B cell (primary cell): ENCODE measurements at regions not wholly inside any gene's neighbourhood (a gene's known extent, or its start where the extent isn't known, plus 50 kb on each side); places are given as distances from the start of the nearest gene placed in this dataset.

ENCODE experiments used
- ATAC-seq: fragments of 200-7000 bp; cut with Tn5 transposase; one replicate; pipeline ENCODE4 v1.10.0; 2021; ENCODE audit warnings: low read depth, mild to moderate bottlenecking, moderate number of reproducible peaks, moderate library complexity
- CTCF ChIA-PET: fragments of 350-600 bp; sonication (Branson Sonifier 250); formaldehyde crosslinking; loops from one replicate; lab custom pipeline; 2021; ENCODE audit warnings: antibody characterized with exemption, inconsistent platforms; lab: Charles Lee
- POLR2A ChIA-PET: fragments of 350-600 bp; sonication (Branson Sonifier 250); formaldehyde crosslinking; loops from one replicate; lab custom pipeline; 2021; ENCODE audit warnings: antibody characterized with exemption; lab: Charles Lee
- DNase-seq: peaks from one replicate; pipeline ENCODE4 v3.0.0; 2013
- H2AFZ ChIP-seq: 2 replicates; pipeline ENCODE4 v1.6.1; 2012; ENCODE audit warnings: mild to moderate bottlenecking, low read depth, low read length; ENCODE audit not compliant: insufficient read depth, poor library complexity, severe bottlenecking
- H3K27ac ChIP-seq, 2 donors: 1 replicate in 1 of 2; 2 replicates in 1 of 2; pipeline ENCODE4 v1.5.1; 2012 to 2013; ENCODE audit warnings: low read length in 2 of 2, mild to moderate bottlenecking in 2 of 2, moderate library complexity in 1 of 2
- H3K27me3 ChIP-seq, 4 experiments: fragments of 200-600 bp in 1 of 4; sonication (generic) in 1 of 4; replicated peaks in 1 of 4; 1 replicate in 2 of 4; 2 replicates in 2 of 4; pipeline versions ENCODE4 v1.6.1 to v1.7.0; 2013 to 2016; ENCODE audit warnings: low read length in 3 of 4, mild to moderate bottlenecking in 2 of 4, mixed read lengths in 1 of 4, moderate library complexity in 1 of 4; ENCODE audit not compliant: insufficient read depth in 4 of 4, control insufficient read depth in 3 of 4; ENCODE audit errors: control extremely low read depth in 1 of 4
- H3K36me3 ChIP-seq, 2 experiments: replicated peaks in 1 of 2; 1 replicate in 1 of 2; 2 replicates in 1 of 2; pipeline versions ENCODE4 v1.6.1 to v1.7.1; 2013; ENCODE audit warnings: low read length in 1 of 2; ENCODE audit not compliant: insufficient read depth in 2 of 2, control insufficient read depth in 1 of 2; ENCODE audit errors: control extremely low read depth in 1 of 2, extremely low read depth in 1 of 2
- H3K4me1 ChIP-seq, 2 donors: fragments of 200-600 bp in 1 of 2; sonication (generic) in 1 of 2; 1 replicate in 1 of 2; 2 replicates in 1 of 2; pipeline versions ENCODE4 v1.5.1 to v1.6.1; 2013 to 2017; ENCODE audit warnings: low read length in 2 of 2; ENCODE audit not compliant: control insufficient read depth in 2 of 2, insufficient read depth in 2 of 2
- H3K4me2 ChIP-seq: replicated peaks from 2 replicates; pipeline ENCODE3; 2012; ENCODE audit warnings: mild to moderate bottlenecking, low read depth, low read length; ENCODE audit not compliant: poor library complexity, severe bottlenecking
- H3K4me3 ChIP-seq, 5 experiments: fragments of 200-600 bp in 1 of 5; sonication (generic) in 1 of 5; 1 replicate in 3 of 5; 2 replicates in 2 of 5; pipeline versions ENCODE4 v1.5.1 to v1.7.0; 2011 to 2016; ENCODE audit warnings: low read length in 4 of 5, mild to moderate bottlenecking in 4 of 5, low read depth in 2 of 5, control low read depth in 1 of 5, moderate library complexity in 1 of 5; ENCODE audit not compliant: insufficient read depth in 1 of 5; ENCODE audit errors: control extremely low read depth in 1 of 5, extremely low read depth in 1 of 5
- H3K79me2 ChIP-seq: fragments of 200-600 bp; sonication (generic); one replicate; pipeline ENCODE4 v1.6.0; 2016; ENCODE audit warnings: low read length; ENCODE audit not compliant: control insufficient read depth, insufficient read depth
- H3K9ac ChIP-seq: fragments of 200-600 bp; sonication (generic); 2 replicates; pipeline ENCODE4 v1.6.1; 2017; ENCODE audit warnings: mild to moderate bottlenecking, low read length, moderate library complexity
- H3K9me3 ChIP-seq, 3 donors: one replicate each; pipeline versions ENCODE4 v1.6.1 to v1.7.1; 2013; ENCODE audit warnings: low read length in 2 of 3; ENCODE audit not compliant: control insufficient read depth in 2 of 3, insufficient read depth in 1 of 3; ENCODE audit errors: control extremely low read depth in 1 of 3
- H4K20me1 ChIP-seq: 2 replicates; pipeline ENCODE4 v1.6.0; 2012; ENCODE audit warnings: mild to moderate bottlenecking, low read length; ENCODE audit not compliant: insufficient read depth, control insufficient read depth, poor library complexity, severe bottlenecking
- H3K27ac Mint-ChIP-seq: one replicate; pipeline ENCODE4 v1.8.0; 2021; ENCODE audit warnings: mixed read lengths
- H3K27me3 Mint-ChIP-seq: one replicate; pipeline ENCODE4 v1.8.0; 2021; ENCODE audit warnings: mixed read lengths
- H3K4me1 Mint-ChIP-seq: one replicate; pipeline ENCODE4 v1.8.0; 2021; ENCODE audit warnings: mixed read lengths
- H3K4me3 Mint-ChIP-seq: one replicate; pipeline ENCODE4 v1.8.0; 2021; ENCODE audit warnings: mixed read lengths
- H3K9me3 Mint-ChIP-seq: one replicate; pipeline ENCODE4 v1.8.0; 2022; ENCODE audit warnings: mixed read lengths; ENCODE audit not compliant: insufficient read depth
- EZH2 ChIP-seq: IDR thresholded peaks from 2 replicates; pipeline ENCODE4 v1.6.1; 2012; ENCODE audit warnings: borderline replicate concordance, low read depth, mild to moderate bottlenecking, moderate library complexity, low read length; ENCODE audit not compliant: insufficient read depth, poor library complexity, severe bottlenecking
- WGBS: methylation state at CpG from one replicate; pipeline ENCODE4 v1.1.5; 2013; ENCODE audit warnings: missing lambda C conversion rate; ENCODE audit not compliant: insufficient coverage; 5-methylcytosine and 5-hydroxymethylcytosine counted together
- intact Hi-C: fragments of 100-400 bp; cut with micrococcal nuclease; formaldehyde crosslinking; loops from one replicate; pipeline ENCODE4 v1.10.0; 2022
- TF ChIP-seq, protein P1 (sequence below): fragments of 200-600 bp; IDR thresholded peaks from one replicate; pipeline ENCODE4 v1.8.0; 2022; ENCODE audit warnings: antibody characterized with exemption, mild to moderate bottlenecking

DNA sequence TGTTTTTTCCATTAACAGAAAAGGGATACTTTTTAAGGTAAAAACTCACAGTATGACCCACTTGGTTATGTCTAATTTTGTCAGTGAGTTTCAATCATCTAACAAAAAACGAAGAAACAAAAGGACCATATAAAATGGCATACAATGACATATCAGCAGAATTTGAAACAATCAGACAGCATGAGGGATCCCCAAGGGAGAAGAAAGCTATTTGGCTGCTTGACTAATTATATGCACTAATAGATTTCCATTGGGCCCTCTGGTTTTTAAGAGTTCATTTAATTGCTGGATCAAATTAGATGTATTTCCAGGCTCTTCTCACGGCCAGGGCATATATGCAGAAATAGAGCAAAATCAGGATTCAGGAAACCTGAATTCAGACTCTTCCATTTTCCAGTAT is 376.4 kb upstream of the GBE1 start:
- CTCF ChIA-PET, result no interaction called here
- H3K4me3 Mint-ChIP-seq, result no peak overlapping the region
- Histone ChIP-seq H3K27me3 (no peaks in the 10 kb centered on the region), H3K9me3 (peaks cover 0 to 8% (median 0%) of the 10 kb centered on the region in 3 donors), H3K4me3 (no peak overlapping the region), H4K20me1 (no peaks in the 10 kb centered on the region), H3K79me2 (no peaks in the 10 kb centered on the region), H3K4me1 (no peaks in the 10 kb centered on the region), H3K4me2 (no peak overlapping the region), H3K27ac (no peak overlapping the region), H3K9ac (no peak overlapping the region), H2AFZ (no peak overlapping the region), H3K36me3 (no peaks in the 10 kb centered on the region)
- H3K27ac Mint-ChIP-seq, result no peak overlapping the region
- no peak for DNase-seq
- TF ChIP-seq, protein P1, sequence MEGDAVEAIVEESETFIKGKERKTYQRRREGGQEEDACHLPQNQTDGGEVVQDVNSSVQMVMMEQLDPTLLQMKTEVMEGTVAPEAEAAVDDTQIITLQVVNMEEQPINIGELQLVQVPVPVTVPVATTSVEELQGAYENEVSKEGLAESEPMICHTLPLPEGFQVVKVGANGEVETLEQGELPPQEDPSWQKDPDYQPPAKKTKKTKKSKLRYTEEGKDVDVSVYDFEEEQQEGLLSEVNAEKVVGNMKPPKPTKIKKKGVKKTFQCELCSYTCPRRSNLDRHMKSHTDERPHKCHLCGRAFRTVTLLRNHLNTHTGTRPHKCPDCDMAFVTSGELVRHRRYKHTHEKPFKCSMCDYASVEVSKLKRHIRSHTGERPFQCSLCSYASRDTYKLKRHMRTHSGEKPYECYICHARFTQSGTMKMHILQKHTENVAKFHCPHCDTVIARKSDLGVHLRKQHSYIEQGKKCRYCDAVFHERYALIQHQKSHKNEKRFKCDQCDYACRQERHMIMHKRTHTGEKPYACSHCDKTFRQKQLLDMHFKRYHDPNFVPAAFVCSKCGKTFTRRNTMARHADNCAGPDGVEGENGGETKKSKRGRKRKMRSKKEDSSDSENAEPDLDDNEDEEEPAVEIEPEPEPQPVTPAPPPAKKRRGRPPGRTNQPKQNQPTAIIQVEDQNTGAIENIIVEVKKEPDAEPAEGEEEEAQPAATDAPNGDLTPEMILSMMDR, result no peak
- TF ChIP-seq EZH2, result no peak
- no peaks in the 10 kb centered on the region for H3K9me3 Mint-ChIP-seq
- no peaks in the 10 kb centered on the region for H3K27me3 Mint-ChIP-seq
- ATAC-seq, result no peak
- POLR2A ChIA-PET, result no interaction called here
- no peaks in the 10 kb centered on the region for H3K4me1 Mint-ChIP-seq
- WGBS, result no CpG with 5 or more reads among the region's 2 CpGs
- intact Hi-C loops, result no loop called here

DNA sequence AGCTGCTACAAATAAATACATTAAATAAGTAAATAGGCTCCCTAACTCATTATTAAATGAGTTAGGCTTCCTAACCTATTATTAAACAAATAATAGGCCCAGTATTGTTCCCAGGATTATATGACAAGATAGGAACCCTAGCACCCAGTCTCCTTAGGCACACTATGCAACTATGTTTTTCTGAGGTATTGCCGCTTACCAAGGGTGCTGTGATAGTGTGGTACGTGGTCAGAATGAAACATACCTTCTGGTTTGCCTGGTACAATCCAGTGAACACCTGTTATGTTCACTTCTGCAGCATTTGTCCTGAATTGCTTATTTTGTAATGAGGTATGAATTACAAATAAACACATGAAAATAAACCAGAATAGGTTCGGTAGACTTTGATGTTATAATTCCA is 375.6 kb upstream of the GBE1 start:
- Histone ChIP-seq H3K9ac (no peak overlapping the region), H3K4me2 (no peak overlapping the region), H3K36me3 (no peaks in the 10 kb centered on the region), H2AFZ (no peak overlapping the region), H3K4me3 (no peak overlapping the region), H3K4me1 (no peaks in the 10 kb centered on the region), H3K9me3 (peaks cover 0 to 8% (median 0%) of the 10 kb centered on the region in 3 donors), H3K27ac (no peak overlapping the region), H3K79me2 (no peaks in the 10 kb centered on the region), H3K27me3 (no peaks in the 10 kb centered on the region), H4K20me1 (no peaks in the 10 kb centered on the region)
- DNase-seq (no peak), ATAC-seq (no peak)
- WGBS, result 60% methylated on average over 1 of the region's 3 CpGs
- no peak for TF ChIP-seq EZH2
- TF ChIP-seq, protein P1, result no peak
- H3K4me3 Mint-ChIP-seq, result no peak overlapping the region
- H3K27me3 Mint-ChIP-seq, result no peaks in the 10 kb centered on the region
- intact Hi-C loops, result no loop called here
- ChIA-PET POLR2A (no interaction called here), CTCF (no interaction called here)
- no peak overlapping the region for H3K27ac Mint-ChIP-seq
- no peaks in the 10 kb centered on the region for H3K9me3 Mint-ChIP-seq
- H3K4me1 Mint-ChIP-seq, result no peaks in the 10 kb centered on the region
